IPS-20b (cell line): ENCODE measurements at regions not wholly inside any gene's neighbourhood (a gene's known extent, or its start where the extent isn't known, plus 50 kb on each side); places are given as distances from the start of the nearest gene placed in this dataset.

ENCODE experiments used
- H3K27ac ChIP-seq: one replicate; pipeline ENCODE4 v1.5.1; 2013; ENCODE audit warnings: low read length
- H3K27me3 ChIP-seq: 2 replicates; pipeline ENCODE4 v1.6.1; 2013; ENCODE audit warnings: mild to moderate bottlenecking, low read length, inconsistent platforms; ENCODE audit not compliant: insufficient read depth
- H3K36me3 ChIP-seq: 2 replicates; pipeline ENCODE4 v1.6.1; 2013; ENCODE audit warnings: low read depth, mild to moderate bottlenecking, inconsistent platforms, low read length, moderate library complexity; ENCODE audit not compliant: insufficient read depth
- H3K4me1 ChIP-seq: 2 replicates; pipeline ENCODE4 v1.6.1; 2013; ENCODE audit warnings: mild to moderate bottlenecking, control low read depth, inconsistent platforms, low read length, moderate library complexity; ENCODE audit not compliant: insufficient read depth
- H3K4me3 ChIP-seq: 2 replicates; pipeline ENCODE4 v1.5.1; 2013; ENCODE audit warnings: mild to moderate bottlenecking, low read length, inconsistent platforms
- H3K9ac ChIP-seq: 2 replicates; pipeline ENCODE4 v1.6.1; 2013; ENCODE audit warnings: low read depth, mild to moderate bottlenecking, inconsistent platforms, low read length, moderate library complexity
- H3K9me3 ChIP-seq: 2 replicates; pipeline ENCODE4 v1.6.1; 2013; ENCODE audit warnings: mild to moderate bottlenecking, low read depth, low read length, inconsistent platforms; ENCODE audit not compliant: insufficient read depth

GRCh38 chr18:44198612-44199284 is 481.9 kb upstream of the SETBP1 start:
- Histone ChIP-seq H3K27me3 (no peaks in the 10 kb centered on the region), H3K36me3 (no peaks in the 10 kb centered on the region), H3K4me3 (no peak overlapping the region), H3K9ac (no peak overlapping the region), H3K27ac (no peak overlapping the region), H3K4me1 (no peaks in the 10 kb centered on the region), H3K9me3 (no peaks in the 10 kb centered on the region)

GRCh38 chr18:44213293-44213692 is 467.4 kb upstream of the SETBP1 start:
- H3K9me3 ChIP-seq: no peaks in the 10 kb centered on the region; the same call in 1 of the 2 replicates
- H3K27ac ChIP-seq: no peak overlapping the region

GRCh38 chr18:44214396-44214795 is 466.3 kb upstream of the SETBP1 start:
- no peaks in the 10 kb centered on the region for H3K4me1 ChIP-seq
- H3K4me3 ChIP-seq: no peak overlapping the region
- H3K27me3 ChIP-seq: no peaks in the 10 kb centered on the region
- no peaks in the 10 kb centered on the region; the same call in 1 of the 2 replicates for H3K9me3 ChIP-seq
- no peak overlapping the region for H3K9ac ChIP-seq
- no peak overlapping the region for H3K27ac ChIP-seq
- no peaks in the 10 kb centered on the region for H3K36me3 ChIP-seq

More at GRCh38 chr18:44213293-44213692, 467.4 kb upstream of the SETBP1 start:
- H3K4me3 ChIP-seq: no peak overlapping the region
- no peak overlapping the region for H3K9ac ChIP-seq
- no peaks in the 10 kb centered on the region for H3K36me3 ChIP-seq
- no peaks in the 10 kb centered on the region for H3K4me1 ChIP-seq
- no peaks in the 10 kb centered on the region for H3K27me3 ChIP-seq

- no peaks in the 10 kb centered on the region for H3K27me3 ChIP-seq
- H3K4me1 ChIP-seq: no peaks in the 10 kb centered on the region
- H3K27ac ChIP-seq: no peak overlapping the region
- no peak overlapping the region for H3K4me3 ChIP-seq
- no peak overlapping the region for H3K9ac ChIP-seq
- H3K36me3 ChIP-seq: no peaks in the 10 kb centered on the region
- no peaks in the 10 kb centered on the region; the same call in 1 of the 2 replicates for H3K9me3 ChIP-seq
Measured at GRCh38 chr18:44216169-44216568, 464.5 kb upstream of the SETBP1 start.

GRCh38 chr18:44227501-44227900 is 453.2 kb upstream of the SETBP1 start:
- no peak overlapping the region for H3K4me3 ChIP-seq
- H3K27me3 ChIP-seq: no peaks in the 10 kb centered on the region
- H3K9me3 ChIP-seq: no peaks in the 10 kb centered on the region
- H3K36me3 ChIP-seq: no peaks in the 10 kb centered on the region
- no peak overlapping the region for H3K27ac ChIP-seq
- 0 out of 2 replicates have a peak, but pooled peaks cover 3% of the 10 kb centered on the region for H3K4me1 ChIP-seq
- H3K9ac ChIP-seq: no peak overlapping the region

- H3K36me3 ChIP-seq: no peaks in the 10 kb centered on the region
- H3K27me3 ChIP-seq: no peaks in the 10 kb centered on the region
- H3K9me3 ChIP-seq: no peaks in the 10 kb centered on the region
- H3K4me1 ChIP-seq: 0 out of 2 replicates have a peak, but pooled peaks cover 4% of the 10 kb centered on the region
- no peak overlapping the region for H3K27ac ChIP-seq
- H3K9ac ChIP-seq: no peak overlapping the region
- H3K4me3 ChIP-seq: no peak overlapping the region
Measured at GRCh38 chr18:44229693-44230108, 451.0 kb upstream of the SETBP1 start.

- Histone ChIP-seq H3K27ac (no peak overlapping the region), H3K9me3 (no peaks in the 10 kb centered on the region), H3K4me1 (0 out of 2 replicates have a peak, but pooled peaks cover 4% of the 10 kb centered on the region), H3K36me3 (no peaks in the 10 kb centered on the region), H3K4me3 (no peak overlapping the region), H3K27me3 (no peaks in the 10 kb centered on the region), H3K9ac (no peak overlapping the region)
Measured at GRCh38 chr18:44231936-44232335, 448.8 kb upstream of the SETBP1 start.

- H3K9ac ChIP-seq: no peak overlapping the region
- H3K27ac ChIP-seq: no peak overlapping the region
- no peaks in the 10 kb centered on the region for H3K27me3 ChIP-seq
- no peaks in the 10 kb centered on the region for H3K9me3 ChIP-seq
- no peaks in the 10 kb centered on the region for H3K36me3 ChIP-seq
- H3K4me1 ChIP-seq: 0 out of 2 replicates have a peak, but pooled peaks cover 4% of the 10 kb centered on the region
- H3K4me3 ChIP-seq: no peak overlapping the region
Measured at GRCh38 chr18:44232500-44232899, 448.2 kb upstream of the SETBP1 start.

- Histone ChIP-seq H3K4me1 (no peaks in the 10 kb centered on the region), H3K27me3 (no peaks in the 10 kb centered on the region)
Measured at GRCh38 chr18:44238454-44238853, 442.2 kb upstream of the SETBP1 start.

GRCh38 chr18:44238911-44239310 is 441.8 kb upstream of the SETBP1 start:
- Histone ChIP-seq H3K27ac (no peak overlapping the region), H3K9ac (no peak overlapping the region), H3K36me3 (no peaks in the 10 kb centered on the region), H3K9me3 (no peaks in the 10 kb centered on the region), H3K4me3 (no peak overlapping the region), H3K4me1 (no peaks in the 10 kb centered on the region), H3K27me3 (no peaks in the 10 kb centered on the region)

More at GRCh38 chr18:44238454-44238853, 442.2 kb upstream of the SETBP1 start:
- Histone ChIP-seq H3K27ac (no peak overlapping the region), H3K9ac (no peak overlapping the region), H3K9me3 (no peaks in the 10 kb centered on the region), H3K36me3 (no peaks in the 10 kb centered on the region), H3K4me3 (no peak overlapping the region)

- H3K4me3 ChIP-seq: no peak overlapping the region
- H3K9me3 ChIP-seq: no peaks in the 10 kb centered on the region
- no peaks in the 10 kb centered on the region for H3K36me3 ChIP-seq
- no peaks in the 10 kb centered on the region for H3K4me1 ChIP-seq
- H3K27me3 ChIP-seq: no peaks in the 10 kb centered on the region
- no peak overlapping the region for H3K9ac ChIP-seq
- no peak overlapping the region for H3K27ac ChIP-seq
Measured at GRCh38 chr18:44241020-44241419, 439.7 kb upstream of the SETBP1 start.

- no peak overlapping the region for H3K4me3 ChIP-seq
- H3K36me3 ChIP-seq: no peaks in the 10 kb centered on the region
- H3K9me3 ChIP-seq: no peaks in the 10 kb centered on the region
- no peaks in the 10 kb centered on the region for H3K27me3 ChIP-seq
- H3K4me1 ChIP-seq: no peaks in the 10 kb centered on the region
- no peak overlapping the region for H3K9ac ChIP-seq
- no peak overlapping the region for H3K27ac ChIP-seq
Measured at GRCh38 chr18:44245019-44245418, 435.7 kb upstream of the SETBP1 start.
